ENCODE measurements at regions not wholly inside any gene's neighbourhood (a gene's known extent, or its start where the extent isn't known, plus 50 kb on each side); places are given as distances from the start of the nearest gene placed in this dataset.

DNA sequence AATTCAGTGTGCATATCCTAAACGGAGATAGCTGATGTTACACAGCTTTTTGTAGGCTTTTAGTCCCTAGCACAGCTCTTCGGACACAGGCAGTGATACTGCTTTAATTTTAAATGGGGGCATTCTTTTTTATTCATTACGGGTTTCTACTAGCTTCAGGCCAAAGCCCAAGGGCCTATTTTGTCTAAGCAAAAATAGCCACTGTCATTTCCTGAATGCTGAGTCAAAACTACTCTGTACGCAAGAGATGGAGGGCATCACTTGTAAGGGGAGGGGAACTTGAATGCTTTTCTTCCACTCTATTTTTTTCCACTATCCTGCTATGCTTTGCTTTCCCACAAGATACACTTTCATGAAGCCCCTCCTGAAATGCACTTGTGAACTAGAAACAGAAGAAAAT lies 360.7 kb downstream of the PMP22 start:
- no TSS peak for BruUV-seq (replicated peaks)
- no peaks in the 10 kb centered on the region for H3K36me3 ChIP-seq (replicated peaks in 1 of 2; ENCODE audit: control insufficient read depth in 1 of 2, insufficient read depth in 2 of 2, low read length in 2 of 2)
- H2AFZ ChIP-seq (ENCODE audit: low read length) = no peak overlapping the region
- CTCF ChIA-PET (ENCODE audit: low intra/inter-chr PET ratio, low total read pairs) = no interaction called here
- DNase-seq (ENCODE audit: low spot score) (no peak), ATAC-seq (no peak), FAIRE-seq (no peak)
- no peaks in the 10 kb centered on the region for H4K20me1 ChIP-seq (ENCODE audit: insufficient read depth, low read length)
- no peak overlapping the region for H3K9ac ChIP-seq (ENCODE audit: insufficient read depth, low read depth, low read length)
- H3K27ac ChIP-seq (ENCODE audit: extremely low read length, insufficient read depth, low read length) = no peak overlapping the region
- no peaks in the 10 kb centered on the region for H3K79me2 ChIP-seq (ENCODE audit: insufficient read depth, low read length)
- no peaks in the 10 kb centered on the region for H3K9me3 ChIP-seq (ENCODE audit: low read length)
- TF ChIP-seq, protein P1, sequence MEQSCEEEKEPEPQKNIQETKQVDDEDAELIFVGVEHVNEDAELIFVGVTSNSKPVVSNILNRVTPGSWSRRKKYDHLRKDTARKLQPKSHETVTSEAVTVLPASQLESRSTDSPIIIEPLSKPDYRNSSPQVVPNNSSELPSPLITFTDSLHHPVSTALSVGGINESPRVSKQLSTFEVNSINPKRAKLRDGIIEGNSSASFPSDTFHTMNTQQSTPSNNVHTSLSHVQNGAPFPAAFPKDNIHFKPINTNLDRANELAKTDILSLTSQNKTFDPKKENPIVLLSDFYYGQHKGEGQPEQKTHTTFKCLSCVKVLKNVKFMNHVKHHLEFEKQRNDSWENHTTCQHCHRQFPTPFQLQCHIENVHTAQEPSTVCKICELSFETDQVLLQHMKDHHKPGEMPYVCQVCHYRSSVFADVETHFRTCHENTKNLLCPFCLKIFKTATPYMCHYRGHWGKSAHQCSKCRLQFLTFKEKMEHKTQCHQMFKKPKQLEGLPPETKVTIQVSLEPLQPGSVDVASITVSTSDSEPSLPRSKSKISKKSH (CRISPR knock-in tag; IDR thresholded peaks at IDR 0.05; ENCODE audit: borderline replicate concordance) = no peak
- TF ChIP-seq, protein P2, sequence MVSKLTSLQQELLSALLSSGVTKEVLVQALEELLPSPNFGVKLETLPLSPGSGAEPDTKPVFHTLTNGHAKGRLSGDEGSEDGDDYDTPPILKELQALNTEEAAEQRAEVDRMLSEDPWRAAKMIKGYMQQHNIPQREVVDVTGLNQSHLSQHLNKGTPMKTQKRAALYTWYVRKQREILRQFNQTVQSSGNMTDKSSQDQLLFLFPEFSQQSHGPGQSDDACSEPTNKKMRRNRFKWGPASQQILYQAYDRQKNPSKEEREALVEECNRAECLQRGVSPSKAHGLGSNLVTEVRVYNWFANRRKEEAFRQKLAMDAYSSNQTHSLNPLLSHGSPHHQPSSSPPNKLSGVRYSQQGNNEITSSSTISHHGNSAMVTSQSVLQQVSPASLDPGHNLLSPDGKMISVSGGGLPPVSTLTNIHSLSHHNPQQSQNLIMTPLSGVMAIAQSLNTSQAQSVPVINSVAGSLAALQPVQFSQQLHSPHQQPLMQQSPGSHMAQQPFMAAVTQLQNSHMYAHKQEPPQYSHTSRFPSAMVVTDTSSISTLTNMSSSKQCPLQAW (CRISPR knock-in tag; IDR thresholded peaks at IDR 0.05) = no peak
- TF ChIP-seq, protein P3, sequence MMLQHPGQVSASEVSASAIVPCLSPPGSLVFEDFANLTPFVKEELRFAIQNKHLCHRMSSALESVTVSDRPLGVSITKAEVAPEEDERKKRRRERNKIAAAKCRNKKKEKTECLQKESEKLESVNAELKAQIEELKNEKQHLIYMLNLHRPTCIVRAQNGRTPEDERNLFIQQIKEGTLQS (CRISPR knock-in tag; IDR thresholded peaks at IDR 0.05) = no peak
- TF ChIP-seq ZSCAN30 (CRISPR knock-in tag; IDR thresholded peaks at IDR 0.05) = no peak
- no peak overlapping the region for H3K4me3 ChIP-seq (replicated peaks in 1 of 3; ENCODE audit: insufficient read depth in 1 of 3, low read depth in 2 of 3, low read length in 3 of 3)
- POLR2A ChIA-PET = no interaction called here
- intact Hi-C loops (cut with micrococcal nuclease; ENCODE audit: unreplicated experiment) (no loop called here), in situ Hi-C loops (cut with HindIII; ENCODE audit: extremely low pct_ligation_motif_present, low pct_unique_long_range_greater_than_20kb) (no loop called here)
- H3K4me2 ChIP-seq (ENCODE audit: low read depth, low read length) = no peak overlapping the region
- 31% methylated on average over 4 of the region's 4 CpGs for WGBS (ENCODE audit: low lambda C conversion rate)
- no peaks in the 10 kb centered on the region for H3K4me1 ChIP-seq (ENCODE audit: insufficient read depth, low read length)
- no peaks in the 10 kb centered on the region for H3K27me3 ChIP-seq (ENCODE audit: control insufficient read depth in 1 of 2, insufficient read depth in 2 of 2, low read length in 2 of 2)

DNA sequence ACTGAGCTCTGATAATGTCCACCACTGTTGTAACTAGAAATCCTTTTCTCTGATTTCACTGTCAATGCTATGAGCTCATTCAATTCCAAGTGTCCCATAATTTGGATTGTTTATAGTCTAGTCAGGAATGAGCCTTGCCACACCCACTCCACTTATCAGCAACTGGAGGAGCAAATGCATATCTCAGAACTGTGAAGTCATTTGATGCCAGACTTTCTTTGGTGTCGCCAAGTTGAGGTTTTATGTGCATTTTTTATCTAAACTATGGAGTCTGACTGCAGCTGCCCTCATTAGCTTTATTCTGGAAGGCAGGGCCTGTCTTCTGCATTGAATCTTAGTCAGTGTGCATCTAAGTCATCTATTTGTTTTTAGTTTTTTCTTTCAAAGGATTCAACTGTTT lies 361.3 kb downstream of the PMP22 start:
- Histone ChIP-seq H3K4me3 (replicated peaks in 1 of 3; ENCODE audit: insufficient read depth in 1 of 3, low read depth in 2 of 3, low read length in 3 of 3) (no peak overlapping the region), H3K9ac (ENCODE audit: insufficient read depth, low read depth, low read length) (no peak overlapping the region), H4K20me1 (ENCODE audit: insufficient read depth, low read length) (no peaks in the 10 kb centered on the region), H2AFZ (ENCODE audit: low read length) (no peak overlapping the region), H3K27me3 (ENCODE audit: control insufficient read depth in 1 of 2, insufficient read depth in 2 of 2, low read length in 2 of 2) (no peaks in the 10 kb centered on the region), H3K36me3 (replicated peaks in 1 of 2; ENCODE audit: control insufficient read depth in 1 of 2, insufficient read depth in 2 of 2, low read length in 2 of 2) (no peaks in the 10 kb centered on the region), H3K4me2 (ENCODE audit: low read depth, low read length) (no peak overlapping the region), H3K27ac (ENCODE audit: extremely low read length, insufficient read depth, low read length) (no peak overlapping the region), H3K79me2 (ENCODE audit: insufficient read depth, low read length) (no peaks in the 10 kb centered on the region), H3K4me1 (ENCODE audit: insufficient read depth, low read length) (no peaks in the 10 kb centered on the region), H3K9me3 (ENCODE audit: low read length) (no peaks in the 10 kb centered on the region)
- FAIRE-seq (no peak), DNase-seq (ENCODE audit: low spot score) (no peak), ATAC-seq (no peak)
- WGBS (ENCODE audit: low lambda C conversion rate) = 0% methylated on average over 1 of the region's 1 CpG
- intact Hi-C loops (cut with micrococcal nuclease; ENCODE audit: unreplicated experiment) = no loop called here
- POLR2A ChIA-PET = no interaction called here
- in situ Hi-C loops (cut with HindIII; ENCODE audit: extremely low pct_ligation_motif_present, low pct_unique_long_range_greater_than_20kb) = no loop called here
- no TSS peak for BruUV-seq (replicated peaks)
- TF ChIP-seq ZNF326 (CRISPR knock-in tag; IDR thresholded peaks at IDR 0.05; ENCODE audit: borderline replicate concordance) (no peak), NKX3-1 (CRISPR knock-in tag; IDR thresholded peaks at IDR 0.05) (no peak), IRF2 (CRISPR knock-in tag; IDR thresholded peaks at IDR 0.05) (no peak), HIVEP1 (CRISPR knock-in tag; IDR thresholded peaks at IDR 0.05) (no peak), GTF2F1 (IDR thresholded peaks at IDR 0.05; ENCODE audit: low read length) (no peak)
- TF ChIP-seq, protein P4, sequence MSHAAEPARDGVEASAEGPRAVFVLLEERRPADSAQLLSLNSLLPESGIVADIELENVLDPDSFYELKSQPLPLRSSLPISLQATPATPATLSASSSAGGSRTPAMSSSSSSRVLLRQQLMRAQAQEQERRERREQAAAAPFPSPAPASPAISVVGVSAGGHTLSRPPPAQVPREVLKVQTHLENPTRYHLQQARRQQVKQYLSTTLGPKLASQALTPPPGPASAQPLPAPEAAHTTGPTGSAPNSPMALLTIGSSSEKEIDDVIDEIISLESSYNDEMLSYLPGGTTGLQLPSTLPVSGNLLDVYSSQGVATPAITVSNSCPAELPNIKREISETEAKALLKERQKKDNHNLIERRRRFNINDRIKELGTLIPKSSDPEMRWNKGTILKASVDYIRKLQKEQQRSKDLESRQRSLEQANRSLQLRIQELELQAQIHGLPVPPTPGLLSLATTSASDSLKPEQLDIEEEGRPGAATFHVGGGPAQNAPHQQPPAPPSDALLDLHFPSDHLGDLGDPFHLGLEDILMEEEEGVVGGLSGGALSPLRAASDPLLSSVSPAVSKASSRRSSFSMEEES (CRISPR knock-in tag; IDR thresholded peaks at IDR 0.05) = no peak
- CTCF ChIA-PET (ENCODE audit: low intra/inter-chr PET ratio, low total read pairs) = no interaction called here

Data from HepG2 (cell line).